Fibroblast of the conjunctiva (primary cell): ENCODE measurements at regions not wholly inside any gene's neighbourhood (a gene's known extent, or its start where the extent isn't known, plus 50 kb on each side); places are given as distances from the start of the nearest gene placed in this dataset.
A peak's percentile ranks its signal among the peaks of the same experiment; 100 is the strongest.

ENCODE experiments used
- DNase-seq: peaks from one replicate; pipeline ENCODE4 v3.0.0-alpha.2; 2010; ENCODE audit warnings: low read depth

- DNase-seq = peak; percentile 6
These were observed 753.9 kb downstream of the TUSC7 start for GRCh38 chr3:117463276-117464115.

- no peak for DNase-seq
These were observed 762.3 kb downstream of the TUSC7 start for GRCh38 chr3:117471831-117472230.

DNA sequence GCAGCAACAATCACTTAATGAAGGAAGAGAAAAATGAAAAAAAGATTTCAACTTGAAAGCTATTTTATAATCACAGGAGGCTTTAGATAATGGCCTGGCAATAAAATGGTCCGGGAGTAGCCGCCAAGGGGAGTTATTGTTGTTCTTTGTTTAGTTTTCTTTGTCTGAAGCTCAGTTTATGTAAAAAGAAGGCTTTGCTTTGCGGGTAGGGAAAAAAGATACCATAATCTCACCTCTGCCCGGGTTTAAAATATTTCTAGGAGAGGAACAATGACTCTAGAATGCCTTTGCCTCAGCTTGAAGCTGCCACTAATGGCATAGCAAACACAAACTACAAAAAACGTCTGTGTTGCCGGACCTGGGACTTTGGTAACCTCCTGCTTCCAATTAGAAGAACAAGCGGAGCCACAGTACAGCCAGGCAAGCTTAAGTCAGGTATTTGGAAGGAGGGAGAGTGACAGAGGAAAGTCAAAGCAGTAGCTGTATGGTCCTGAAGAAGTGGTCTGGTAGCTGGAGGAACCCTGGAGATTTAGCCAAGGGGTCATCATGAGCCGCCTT is 764.5 kb downstream of the TUSC7 start:
- no peak for DNase-seq

DNA sequence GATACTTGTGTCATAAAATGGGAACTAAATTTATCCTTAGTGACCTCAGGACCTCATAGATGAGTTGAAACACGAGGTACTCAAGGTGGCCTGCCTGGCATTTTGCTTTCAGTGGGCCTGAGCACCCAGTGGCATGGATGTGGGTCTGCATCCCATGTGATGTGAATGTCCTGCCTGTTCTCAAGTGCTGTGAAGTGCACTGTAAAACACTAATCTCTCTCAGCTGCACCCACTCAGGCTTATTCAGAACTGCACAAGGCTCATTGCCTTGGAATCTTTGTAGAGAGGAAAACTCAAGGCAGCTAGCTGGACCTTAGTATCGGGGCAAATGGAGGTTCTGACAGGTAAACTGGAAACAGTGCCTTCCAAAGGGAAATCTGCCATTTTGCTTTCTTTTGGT is 767.0 kb downstream of the TUSC7 start:
- DNase-seq = no peak

GRCh38 chr3:117477214-117477755 is 767.7 kb downstream of the TUSC7 start:
- no peak for DNase-seq

DNA sequence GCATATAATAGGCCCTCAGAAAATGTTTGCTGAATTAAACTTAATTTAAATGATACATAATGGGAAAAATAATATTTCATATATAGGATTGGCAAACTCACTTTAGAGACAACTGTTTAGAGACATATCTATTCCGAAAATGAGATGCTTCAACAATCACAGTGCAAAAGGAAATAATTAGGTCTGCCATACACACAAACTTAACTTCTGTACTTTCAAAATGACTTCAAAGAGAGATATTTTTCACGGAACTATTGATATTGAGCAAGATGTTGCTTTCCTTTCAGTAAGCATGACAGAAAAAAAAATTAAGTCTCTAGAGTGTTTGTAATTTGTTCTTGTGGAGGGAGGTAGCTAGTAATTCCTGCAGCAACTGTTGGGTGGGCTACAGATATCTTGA is 769.5 kb downstream of the TUSC7 start:
- DNase-seq = no peak

GRCh38 chr3:117480525-117480924 is 770.9 kb downstream of the TUSC7 start:
- no peak for DNase-seq

DNA sequence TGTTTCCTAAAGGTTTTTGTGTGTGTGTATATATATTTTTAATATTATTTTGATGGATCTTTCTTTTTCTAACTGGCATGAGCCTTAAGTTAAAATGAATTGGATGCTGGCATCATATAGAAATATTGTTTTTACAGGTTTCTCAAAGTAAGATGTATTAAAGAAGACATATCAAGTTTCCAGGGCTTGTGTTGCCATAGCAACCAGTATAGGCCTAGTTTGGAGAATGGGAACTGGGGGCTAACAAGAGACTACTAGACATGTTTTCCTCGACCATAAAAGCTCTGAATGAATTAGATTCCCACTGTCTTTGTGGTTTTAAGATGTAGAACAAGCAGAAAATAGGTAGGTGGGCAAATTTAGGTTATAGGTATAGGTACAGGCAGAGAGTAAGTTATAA is 771.4 kb downstream of the TUSC7 start:
- no peak for DNase-seq

- DNase-seq = no peak
These were observed 774.3 kb downstream of the TUSC7 start for GRCh38 chr3:117483839-117484238.

DNA sequence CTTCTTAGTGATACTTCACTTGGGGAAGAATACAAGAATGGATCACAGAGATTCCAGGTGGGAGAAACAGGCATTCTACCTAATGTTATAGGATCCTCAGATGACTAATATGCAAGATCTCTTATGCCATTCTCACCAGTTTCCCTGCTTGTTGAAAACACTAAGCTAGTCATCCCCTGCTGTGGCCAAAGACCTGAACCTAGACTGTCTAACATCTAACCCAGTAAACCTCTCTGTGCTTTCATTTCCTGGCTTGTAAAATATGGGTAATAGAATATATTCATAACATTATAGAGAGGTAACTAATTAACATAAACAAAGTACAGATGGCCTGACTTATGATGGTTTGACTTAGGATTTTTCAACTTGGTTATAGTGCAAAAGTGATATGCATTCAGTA is 776.3 kb downstream of the TUSC7 start:
- no peak for DNase-seq

DNA sequence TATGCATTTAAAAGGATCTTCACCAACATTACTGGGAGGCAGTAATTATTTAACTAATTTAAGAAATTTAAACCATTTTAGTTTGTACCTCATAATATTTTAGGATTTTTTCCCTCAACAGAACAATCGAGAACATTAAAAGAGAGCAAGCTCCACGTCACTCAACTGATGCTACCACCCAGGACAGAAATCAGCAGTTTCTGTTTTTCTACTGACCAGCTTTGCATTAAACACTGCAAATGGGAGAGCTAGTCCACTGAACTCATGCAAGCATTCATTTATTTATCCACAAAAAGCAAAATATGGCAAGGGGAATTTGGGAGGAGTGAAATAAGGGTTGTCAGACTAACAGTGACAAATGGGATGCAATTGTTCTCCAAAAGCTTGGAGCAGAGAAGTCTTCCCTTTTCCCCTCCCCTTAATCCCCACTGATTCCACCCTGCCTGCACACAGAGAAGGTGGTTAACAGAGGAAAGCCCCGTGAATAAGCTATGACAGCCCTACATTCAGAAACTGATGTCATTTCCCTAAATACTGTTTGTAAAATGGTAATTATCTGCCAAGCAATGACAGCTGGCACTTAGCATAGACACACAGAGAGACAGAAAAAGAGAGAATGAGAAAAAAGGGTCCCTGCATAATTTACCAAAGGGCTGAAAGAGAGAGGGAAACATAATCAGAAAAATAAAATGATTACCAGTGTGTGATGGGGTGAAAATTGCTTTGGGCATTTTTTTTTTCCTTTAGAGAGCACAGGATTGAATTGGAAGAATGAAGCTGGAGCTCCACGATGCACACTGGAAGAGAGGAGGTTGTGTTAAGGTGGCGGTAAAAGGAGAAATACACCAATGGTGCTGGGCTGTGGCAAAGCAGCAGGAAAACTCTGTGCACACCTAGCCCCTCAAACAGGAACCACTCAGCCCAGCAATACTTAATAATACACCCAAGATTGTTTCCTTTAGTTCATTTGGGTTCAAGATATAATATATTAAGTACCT is 777.4 kb downstream of the TUSC7 start:
- no peak for DNase-seq

GRCh38 chr3:117488983-117489382 is 779.4 kb downstream of the TUSC7 start:
- DNase-seq = no peak

DNA sequence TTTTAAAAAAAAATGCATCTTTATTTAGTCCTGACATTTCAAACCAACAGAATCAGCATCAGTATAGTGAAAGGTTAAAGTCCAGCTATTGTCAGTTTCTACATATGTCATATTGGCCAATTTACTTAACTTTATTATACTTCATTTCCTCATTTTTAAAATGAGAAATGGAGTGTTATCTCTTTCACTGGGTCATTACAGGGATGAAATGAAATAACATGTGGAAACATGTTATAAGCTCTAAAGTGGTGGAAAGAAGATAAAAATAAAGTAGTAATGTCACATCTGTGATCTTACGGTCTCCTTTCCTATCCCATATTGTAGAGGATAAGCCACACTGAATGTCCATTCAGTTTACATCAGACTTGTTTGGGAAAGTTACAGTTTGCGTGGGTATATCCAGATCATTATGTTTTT is 780.1 kb downstream of the TUSC7 start:
- no peak for DNase-seq

GRCh38 chr3:117490716-117491115 is 781.1 kb downstream of the TUSC7 start:
- no peak for DNase-seq

GRCh38 chr3:117495620-117496019 is 786.0 kb downstream of the TUSC7 start:
- no peak for DNase-seq

- DNase-seq = no peak
These were observed 789.8 kb downstream of the TUSC7 start for GRCh38 chr3:117499189-117499870.

GRCh38 chr3:117507958-117508357 is 798.4 kb downstream of the TUSC7 start:
- no peak for DNase-seq

DNA sequence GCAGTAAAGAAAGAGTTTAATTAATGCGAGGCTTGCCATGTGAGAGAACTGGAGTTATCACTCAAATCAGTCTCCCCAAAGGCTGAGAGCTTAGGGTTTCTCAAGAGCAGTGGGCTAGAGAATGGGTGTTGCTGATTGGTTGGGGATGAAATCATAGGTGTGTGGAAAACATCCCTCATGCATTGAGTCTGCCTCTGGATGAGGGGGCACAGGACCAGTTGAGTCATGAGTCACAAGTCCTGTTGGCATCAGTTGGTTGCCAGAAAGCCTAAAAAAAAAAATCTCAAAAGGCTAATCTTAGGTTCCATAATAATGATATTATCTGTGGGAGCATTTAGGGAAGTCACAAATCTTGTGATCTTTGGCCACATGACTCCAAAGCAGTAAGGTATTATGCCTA is 800.3 kb downstream of the TUSC7 start:
- no peak for DNase-seq

DNA sequence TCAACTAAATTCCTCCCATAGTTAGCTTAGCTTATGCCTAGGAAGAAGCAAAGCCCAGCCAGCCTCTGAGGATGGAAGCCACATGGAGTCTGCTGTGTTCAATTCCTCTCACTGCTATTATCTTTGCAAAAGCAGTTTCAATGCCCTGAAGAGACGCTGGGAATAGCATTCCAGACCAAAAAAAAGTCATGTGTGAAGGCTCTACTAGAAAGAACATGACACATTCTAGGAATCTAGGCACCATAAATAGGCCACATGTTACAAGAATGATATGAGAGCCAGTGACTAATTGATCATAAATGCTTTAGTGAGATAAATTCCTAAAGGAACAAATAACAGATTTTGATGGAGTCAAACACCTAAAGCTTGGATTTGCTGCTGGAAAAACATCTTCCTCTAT is 800.8 kb downstream of the TUSC7 start:
- DNase-seq = no peak

GRCh38 chr3:117512975-117513374 is 803.4 kb downstream of the TUSC7 start:
- no peak for DNase-seq

GRCh38 chr3:117515309-117515708 is 805.7 kb downstream of the TUSC7 start:
- DNase-seq = no peak

DNA sequence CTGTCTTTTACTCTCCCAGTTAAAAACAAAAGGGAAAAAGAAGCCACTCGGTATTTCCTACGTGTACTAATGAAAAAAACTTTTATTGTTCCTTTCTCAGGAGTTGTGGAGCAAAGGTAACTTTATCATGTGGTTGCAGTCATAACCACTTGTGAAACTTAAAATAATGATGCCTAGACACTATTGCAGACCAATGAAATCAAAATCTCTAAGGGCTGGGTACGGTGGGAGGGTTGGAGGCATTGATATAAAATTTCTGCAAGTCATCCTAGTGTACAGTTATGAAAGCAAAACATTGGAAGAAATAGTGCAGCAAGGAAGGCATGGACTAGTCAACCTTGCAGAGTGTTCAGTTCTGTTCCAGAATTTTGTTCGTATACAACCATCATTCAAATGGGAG is 808.8 kb downstream of the TUSC7 start:
- no peak for DNase-seq
